Femur (tissue), 1 donor: ENCODE measurements at regions not wholly inside any gene's neighbourhood (a gene's known extent, or its start where the extent isn't known, plus 50 kb on each side); places are given as distances from the start of the nearest gene placed in this dataset.

Experiments used
- DNase-seq: peaks from one replicate; pipeline ENCODE4 v3.0.0-alpha.2; 2017

- DNase-seq = no peak
Observed at GRCh38 chr5:71825992-71826391, 106.9 kb downstream of the CARTPT start.

GRCh38 chr5:71828291-71829040, 109.4 kb downstream of the CARTPT start:
- DNase-seq = no peak

GRCh38 chr5:71829206-71829605, 110.1 kb downstream of the CARTPT start:
- DNase-seq = no peak

GRCh38 chr5:71830681-71831539, 111.8 kb downstream of the CARTPT start:
- DNase-seq = peak; percentile 86

- DNase-seq = no peak
Observed at GRCh38 chr5:71832812-71833715, 114.0 kb downstream of the CARTPT start.

GRCh38 chr5:71834601-71835000, 115.5 kb downstream of the CARTPT start:
- no peak for DNase-seq

- DNase-seq = no peak
Observed at GRCh38 chr5:71836084-71836483, 117.0 kb downstream of the CARTPT start.

GRCh38 chr5:71836559-71837112, 117.6 kb downstream of the CARTPT start:
- no peak for DNase-seq

- no peak for DNase-seq
Observed at GRCh38 chr5:71838286-71838685, 119.2 kb downstream of the CARTPT start.

- no peak for DNase-seq
Observed at GRCh38 chr5:71839096-71839884, 120.2 kb downstream of the CARTPT start.

- no peak for DNase-seq
Observed at GRCh38 chr5:71841107-71841506, 122.0 kb downstream of the CARTPT start.

GRCh38 chr5:71843111-71843510, 124.0 kb downstream of the CARTPT start:
- DNase-seq = no peak

- DNase-seq = no peak
Observed at GRCh38 chr5:71844862-71845261, 125.8 kb downstream of the CARTPT start.

- no peak for DNase-seq
Observed at GRCh38 chr5:71859515-71859914, 140.4 kb downstream of the CARTPT start.

- DNase-seq = no peak
Observed at GRCh38 chr5:71860048-71860447, 141.0 kb downstream of the CARTPT start.

GRCh38 chr5:71861682-71862081, 142.6 kb downstream of the CARTPT start:
- DNase-seq = no peak

GRCh38 chr5:71862087-71862486, 143.0 kb downstream of the CARTPT start:
- DNase-seq = no peak

GRCh38 chr5:71862507-71863060, 143.5 kb downstream of the CARTPT start:
- DNase-seq = no peak

GRCh38 chr5:71864730-71865601, 145.9 kb downstream of the CARTPT start:
- peak; percentile 41 for DNase-seq

- DNase-seq = no peak
Observed at GRCh38 chr5:71865665-71866320, 146.7 kb downstream of the CARTPT start.
